CD4-positive, CD25-positive, alpha-beta regulatory T cell (primary cell): ENCODE measurements at regions not wholly inside any gene's neighbourhood (a gene's known extent, or its start where the extent isn't known, plus 50 kb on each side); places are given as distances from the start of the nearest gene placed in this dataset.

Experiments
- ATAC-seq, 2 donors: fragments of 150-1000 bp; cut with Tn5 transposase; one replicate each; pipeline ENCODE4 v1.10.0; 2021; ENCODE audit warnings: low read depth in 2 of 2, moderate number of reproducible peaks in 2 of 2, moderate library complexity in 1 of 2
- DNase-seq, 3 donors: peaks; one replicate each; pipeline versions ENCODE4 v3.0.0 to v3.0.0-alpha.2; 2012 to 2022; ENCODE audit warnings: mixed read lengths in 1 of 3
- H3K27ac ChIP-seq: one replicate; pipeline ENCODE4 v1.7.0; 2013; ENCODE audit warnings: mild to moderate bottlenecking, low read length; ENCODE audit not compliant: insufficient read depth, poor library complexity, severe bottlenecking
- H3K27me3 ChIP-seq: one replicate; pipeline ENCODE4 v1.7.0; 2013; ENCODE audit warnings: low read length; ENCODE audit not compliant: control insufficient read depth, insufficient read depth
- H3K36me3 ChIP-seq: one replicate; pipeline ENCODE4 v1.7.0; 2013; ENCODE audit warnings: mild to moderate bottlenecking, low read length, moderate library complexity; ENCODE audit not compliant: control insufficient read depth, insufficient read depth
- H3K4me1 ChIP-seq: 2 replicates; pipeline ENCODE4 v1.7.0; 2013; ENCODE audit warnings: mild to moderate bottlenecking, low read length; ENCODE audit not compliant: insufficient read depth, control insufficient read depth, poor library complexity, severe bottlenecking
- H3K4me3 ChIP-seq: one replicate; pipeline ENCODE4 v1.7.0; 2013; ENCODE audit warnings: low read depth, mild to moderate bottlenecking, low read length, moderate library complexity
- H3K9me3 ChIP-seq, 2 experiments: 1 replicate in 1 of 2; 2 replicates in 1 of 2; pipeline ENCODE4 v1.7.0; 2013; ENCODE audit warnings: low read length in 2 of 2, mild to moderate bottlenecking in 1 of 2, moderate library complexity in 1 of 2; ENCODE audit not compliant: control insufficient read depth in 2 of 2
- H3K27ac Mint-ChIP-seq, 3 donors: one replicate each; pipeline ENCODE4 v1.8.0; 2020 to 2022; ENCODE audit warnings: mild to moderate bottlenecking in 3 of 3, mixed read lengths in 3 of 3, moderate library complexity in 2 of 3
- H3K27me3 Mint-ChIP-seq: one replicate; pipeline ENCODE4 v1.8.0; 2022; ENCODE audit warnings: mild to moderate bottlenecking, mixed read lengths
- H3K36me3 Mint-ChIP-seq: one replicate; pipeline ENCODE4 v1.8.0; 2020; ENCODE audit warnings: mixed read lengths
- H3K4me1 Mint-ChIP-seq, 4 donors: one replicate each; pipeline ENCODE4 v1.8.0; 2020 to 2022; ENCODE audit warnings: mixed read lengths in 4 of 4, mild to moderate bottlenecking in 1 of 4
- H3K4me3 Mint-ChIP-seq, 4 donors: one replicate each; pipeline ENCODE4 v1.8.0; 2020 to 2022; ENCODE audit warnings: mild to moderate bottlenecking in 4 of 4, mixed read lengths in 4 of 4, moderate library complexity in 3 of 4
- H3K9me3 Mint-ChIP-seq, 7 donors: one replicate each; pipeline ENCODE4 v1.8.0; 2020 to 2022; ENCODE audit warnings: mixed read lengths in 7 of 7, mild to moderate bottlenecking in 3 of 7, moderate library complexity in 2 of 7

GRCh38 chr18:24817587-24818371, 357.3 kb downstream of the HRH4 start:
- H3K4me3 Mint-ChIP-seq = no peak overlapping the region
- H3K9me3 Mint-ChIP-seq = peaks cover 0 to 2% (median 0%) of the 10 kb centered on the region in 7 donors
- no peak overlapping the region for H3K27ac Mint-ChIP-seq
- H3K36me3 Mint-ChIP-seq = no peaks in the 10 kb centered on the region
- no peaks in the 10 kb centered on the region for H3K27me3 ChIP-seq
- H3K9me3 ChIP-seq = no peaks in the 10 kb centered on the region
- no peak overlapping the region for H3K4me3 ChIP-seq
- DNase-seq (no peak), ATAC-seq (no peak)
- H3K27me3 Mint-ChIP-seq = peaks cover 7% of the 10 kb centered on the region
- H3K36me3 ChIP-seq = no peaks in the 10 kb centered on the region
- H3K4me1 ChIP-seq = no peaks in the 10 kb centered on the region
- no peaks in the 10 kb centered on the region for H3K4me1 Mint-ChIP-seq
- H3K27ac ChIP-seq = no peak overlapping the region

GRCh38 chr18:24818441-24818840, 358.0 kb downstream of the HRH4 start:
- Mint-ChIP-seq H3K36me3 (no peaks in the 10 kb centered on the region), H3K9me3 (peaks cover 0 to 2% (median 0%) of the 10 kb centered on the region in 7 donors), H3K27me3 (peaks cover 7% of the 10 kb centered on the region), H3K4me3 (no peak overlapping the region), H3K27ac (no peak overlapping the region), H3K4me1 (no peaks in the 10 kb centered on the region)
- H3K9me3 ChIP-seq = no peaks in the 10 kb centered on the region
- DNase-seq (no peak), ATAC-seq (no peak)
- no peaks in the 10 kb centered on the region for H3K36me3 ChIP-seq
- no peak overlapping the region for H3K4me3 ChIP-seq
- H3K27me3 ChIP-seq = no peaks in the 10 kb centered on the region
- no peaks in the 10 kb centered on the region for H3K4me1 ChIP-seq
- no peak overlapping the region for H3K27ac ChIP-seq

GRCh38 chr18:24819141-24819890, 358.9 kb downstream of the HRH4 start:
- Mint-ChIP-seq H3K4me1 (no peaks in the 10 kb centered on the region), H3K36me3 (no peaks in the 10 kb centered on the region), H3K27me3 (peaks cover 7% of the 10 kb centered on the region), H3K4me3 (no peak overlapping the region), H3K27ac (no peak overlapping the region), H3K9me3 (peaks cover 0 to 2% (median 0%) of the 10 kb centered on the region in 7 donors)
- no peak overlapping the region for H3K4me3 ChIP-seq
- DNase-seq (no peak), ATAC-seq (no peak)
- H3K27ac ChIP-seq = no peak overlapping the region
- H3K27me3 ChIP-seq = no peaks in the 10 kb centered on the region
- H3K4me1 ChIP-seq = no peaks in the 10 kb centered on the region
- H3K9me3 ChIP-seq = no peaks in the 10 kb centered on the region
- no peaks in the 10 kb centered on the region for H3K36me3 ChIP-seq

DNA sequence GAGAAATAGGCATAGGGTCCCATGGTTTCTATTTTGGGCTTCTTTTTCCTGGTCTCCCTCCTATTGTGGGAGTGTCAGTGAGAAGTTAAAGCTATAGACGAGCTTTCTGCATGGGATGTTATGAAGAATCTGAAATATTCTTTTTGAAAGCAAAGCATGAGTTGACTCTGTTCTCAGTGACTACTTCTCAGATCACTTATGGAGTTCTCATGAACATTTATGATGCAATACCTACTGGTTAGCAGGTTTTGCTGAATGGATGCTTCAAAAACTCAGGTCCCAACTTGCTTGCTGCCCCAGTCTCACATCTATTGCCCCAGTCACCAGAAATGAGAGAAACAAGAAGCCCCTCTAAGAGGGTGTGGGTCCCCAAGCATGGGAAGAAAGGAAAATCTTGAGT, 365.0 kb downstream of the HRH4 start:
- no peak overlapping the region for H3K27ac Mint-ChIP-seq
- Histone ChIP-seq H3K27ac (no peak overlapping the region), H3K4me1 (no peaks in the 10 kb centered on the region), H3K9me3 (no peaks in the 10 kb centered on the region), H3K36me3 (no peaks in the 10 kb centered on the region), H3K4me3 (no peak overlapping the region), H3K27me3 (no peaks in the 10 kb centered on the region)
- H3K27me3 Mint-ChIP-seq = peaks cover 15% of the 10 kb centered on the region
- no peaks in the 10 kb centered on the region for H3K4me1 Mint-ChIP-seq
- ATAC-seq = no peak
- DNase-seq = no peak
- H3K4me3 Mint-ChIP-seq = no peak overlapping the region
- no peaks in the 10 kb centered on the region for H3K36me3 Mint-ChIP-seq
- peaks cover 0 to 3% (median 0%) of the 10 kb centered on the region in 7 donors for H3K9me3 Mint-ChIP-seq

DNA sequence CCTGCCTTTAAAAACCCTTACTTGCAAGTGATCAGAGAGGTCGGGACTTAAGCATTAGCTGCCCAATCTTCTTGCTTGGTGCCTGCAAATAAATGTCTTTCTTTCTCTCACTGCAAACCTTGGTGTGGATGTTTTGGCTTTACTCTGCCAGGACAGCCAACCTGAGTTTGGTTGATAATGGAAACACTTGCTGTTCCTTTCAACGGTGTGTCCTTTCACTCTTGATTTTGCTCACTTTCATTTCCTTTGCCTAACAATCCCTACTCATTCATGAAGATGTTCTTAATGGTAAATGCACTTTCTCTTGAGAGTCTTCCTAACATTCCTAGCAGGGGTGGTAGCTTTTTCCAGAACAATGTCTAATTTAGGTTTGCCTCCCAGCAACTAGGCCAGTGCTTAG, 366.2 kb downstream of the HRH4 start:
- Mint-ChIP-seq H3K36me3 (no peaks in the 10 kb centered on the region), H3K4me3 (no peak overlapping the region), H3K27me3 (peaks cover 14% of the 10 kb centered on the region), H3K27ac (no peak overlapping the region), H3K9me3 (peaks cover 0 to 3% (median 0%) of the 10 kb centered on the region in 7 donors), H3K4me1 (no peaks in the 10 kb centered on the region)
- DNase-seq (no peak), ATAC-seq (no peak)
- Histone ChIP-seq H3K9me3 (no peaks in the 10 kb centered on the region), H3K4me1 (no peaks in the 10 kb centered on the region), H3K27me3 (no peaks in the 10 kb centered on the region), H3K36me3 (no peaks in the 10 kb centered on the region), H3K27ac (no peak overlapping the region), H3K4me3 (no peak overlapping the region)

DNA sequence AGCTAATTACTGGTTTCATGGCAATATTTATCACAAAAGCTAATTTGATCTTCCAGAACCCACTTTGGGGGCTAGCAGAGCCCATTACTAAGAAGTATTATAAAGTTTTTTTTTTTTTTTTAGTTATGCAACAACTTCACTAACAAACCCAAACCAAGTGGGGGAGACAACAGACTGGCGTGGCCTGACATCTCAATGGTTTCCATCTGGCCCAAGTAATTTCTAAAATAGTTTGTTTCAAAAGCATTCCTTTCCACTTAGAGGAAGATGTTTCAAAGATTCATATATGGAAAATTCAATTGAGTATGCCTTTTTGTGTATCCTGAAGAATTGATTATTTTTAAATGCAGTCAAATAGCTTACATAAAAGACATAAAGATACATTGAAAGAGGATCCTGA, 367.1 kb downstream of the HRH4 start:
- DNase-seq (no peak), ATAC-seq (no peak)
- Histone ChIP-seq H3K4me3 (no peak overlapping the region), H3K36me3 (no peaks in the 10 kb centered on the region), H3K9me3 (no peaks in the 10 kb centered on the region), H3K27ac (no peak overlapping the region), H3K4me1 (no peaks in the 10 kb centered on the region), H3K27me3 (no peaks in the 10 kb centered on the region)
- Mint-ChIP-seq H3K27me3 (peaks cover 14% of the 10 kb centered on the region), H3K4me3 (no peak overlapping the region), H3K27ac (no peak overlapping the region), H3K4me1 (no peaks in the 10 kb centered on the region), H3K9me3 (peaks cover 0 to 4% (median 0%) of the 10 kb centered on the region in 7 donors), H3K36me3 (no peaks in the 10 kb centered on the region)

DNA sequence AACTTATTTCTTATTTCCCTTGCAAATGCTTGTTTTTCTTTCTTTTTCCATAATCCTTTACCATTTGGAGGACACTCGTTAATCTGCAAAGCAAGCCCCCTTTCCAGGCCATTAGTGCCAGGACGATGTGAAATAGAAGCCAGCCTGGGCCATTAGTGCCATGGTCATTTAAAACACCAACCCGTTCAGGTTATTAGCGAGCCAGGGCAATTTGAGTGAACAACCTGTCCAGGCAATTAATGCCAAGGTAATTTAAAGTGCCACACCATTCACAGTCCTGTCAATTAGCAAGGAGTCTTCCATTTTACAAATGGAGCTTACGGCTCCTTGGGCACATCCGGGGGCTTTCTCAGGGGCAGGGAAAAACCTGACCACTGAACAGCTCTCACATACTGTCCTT, 370.6 kb downstream of the HRH4 start:
- Histone ChIP-seq H3K36me3 (no peaks in the 10 kb centered on the region), H3K4me3 (no peak overlapping the region), H3K4me1 (no peaks in the 10 kb centered on the region), H3K27me3 (no peaks in the 10 kb centered on the region), H3K9me3 (no peaks in the 10 kb centered on the region), H3K27ac (no peak overlapping the region)
- Mint-ChIP-seq H3K9me3 (peaks cover 0 to 6% (median 0%) of the 10 kb centered on the region in 7 donors), H3K36me3 (no peaks in the 10 kb centered on the region), H3K4me1 (no peaks in the 10 kb centered on the region), H3K4me3 (no peak overlapping the region), H3K27me3 (peaks cover 14% of the 10 kb centered on the region), H3K27ac (no peak overlapping the region)
- ATAC-seq = no peak
- no peak for DNase-seq
